ENCODE measurements at regions not wholly inside any gene's neighbourhood (a gene's known extent, or its start where the extent isn't known, plus 50 kb on each side); places are given as distances from the start of the nearest gene placed in this dataset.
"Not testable (repeated sequence)": the region's sequence is repeated elsewhere in the genome, so short reads cannot be mapped to it uniquely, and the experiment has no call there.

- no peak overlapping the region for H3K4me3 ChIP-seq (ENCODE audit: low read length)
- no peak for DNase-seq (ENCODE audit: low read depth)
- TF ChIP-seq, protein P1, sequence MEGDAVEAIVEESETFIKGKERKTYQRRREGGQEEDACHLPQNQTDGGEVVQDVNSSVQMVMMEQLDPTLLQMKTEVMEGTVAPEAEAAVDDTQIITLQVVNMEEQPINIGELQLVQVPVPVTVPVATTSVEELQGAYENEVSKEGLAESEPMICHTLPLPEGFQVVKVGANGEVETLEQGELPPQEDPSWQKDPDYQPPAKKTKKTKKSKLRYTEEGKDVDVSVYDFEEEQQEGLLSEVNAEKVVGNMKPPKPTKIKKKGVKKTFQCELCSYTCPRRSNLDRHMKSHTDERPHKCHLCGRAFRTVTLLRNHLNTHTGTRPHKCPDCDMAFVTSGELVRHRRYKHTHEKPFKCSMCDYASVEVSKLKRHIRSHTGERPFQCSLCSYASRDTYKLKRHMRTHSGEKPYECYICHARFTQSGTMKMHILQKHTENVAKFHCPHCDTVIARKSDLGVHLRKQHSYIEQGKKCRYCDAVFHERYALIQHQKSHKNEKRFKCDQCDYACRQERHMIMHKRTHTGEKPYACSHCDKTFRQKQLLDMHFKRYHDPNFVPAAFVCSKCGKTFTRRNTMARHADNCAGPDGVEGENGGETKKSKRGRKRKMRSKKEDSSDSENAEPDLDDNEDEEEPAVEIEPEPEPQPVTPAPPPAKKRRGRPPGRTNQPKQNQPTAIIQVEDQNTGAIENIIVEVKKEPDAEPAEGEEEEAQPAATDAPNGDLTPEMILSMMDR (IDR thresholded peaks at IDR 0.05; ENCODE audit: insufficient read depth, low read depth, low read length, missing control alignments) = no peak
Measured at GRCh38 chr9:124084087-124084486, 72.5 kb downstream of the LHX2 start.

DNA sequence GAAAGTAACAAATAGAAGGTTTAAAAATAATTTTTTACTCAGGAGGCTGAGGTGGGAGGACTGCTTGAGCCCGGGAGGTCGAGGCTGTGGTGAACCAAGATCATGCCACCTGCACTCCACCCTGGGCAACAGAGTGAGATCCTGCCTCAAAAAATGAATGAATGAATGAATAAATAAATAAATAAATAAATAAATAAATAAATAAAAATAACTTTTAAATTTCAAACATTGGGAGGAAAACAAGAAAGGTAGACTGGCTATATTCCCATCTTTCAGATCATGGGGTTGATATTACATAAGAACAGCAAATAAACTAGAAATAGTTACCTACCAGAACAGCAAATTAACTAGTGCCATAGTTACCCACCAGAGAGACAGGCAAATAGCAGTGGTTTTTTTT lies 75.7 kb downstream of the LHX2 start:
- TF ChIP-seq, protein P1 (IDR thresholded peaks at IDR 0.05; ENCODE audit: insufficient read depth, low read depth, low read length, missing control alignments) = no peak
- no peak overlapping the region for H3K4me3 ChIP-seq (ENCODE audit: low read length)
- DNase-seq (ENCODE audit: low read depth) = no peak

GRCh38 chr9:124088476-124088837 lies 76.9 kb downstream of the LHX2 start:
- no peak overlapping the region for H3K4me3 ChIP-seq (ENCODE audit: low read length)
- TF ChIP-seq, protein P1 (IDR thresholded peaks at IDR 0.05; ENCODE audit: insufficient read depth, low read depth, low read length, missing control alignments) = no peak
- no peak for DNase-seq (ENCODE audit: low read depth)

DNA sequence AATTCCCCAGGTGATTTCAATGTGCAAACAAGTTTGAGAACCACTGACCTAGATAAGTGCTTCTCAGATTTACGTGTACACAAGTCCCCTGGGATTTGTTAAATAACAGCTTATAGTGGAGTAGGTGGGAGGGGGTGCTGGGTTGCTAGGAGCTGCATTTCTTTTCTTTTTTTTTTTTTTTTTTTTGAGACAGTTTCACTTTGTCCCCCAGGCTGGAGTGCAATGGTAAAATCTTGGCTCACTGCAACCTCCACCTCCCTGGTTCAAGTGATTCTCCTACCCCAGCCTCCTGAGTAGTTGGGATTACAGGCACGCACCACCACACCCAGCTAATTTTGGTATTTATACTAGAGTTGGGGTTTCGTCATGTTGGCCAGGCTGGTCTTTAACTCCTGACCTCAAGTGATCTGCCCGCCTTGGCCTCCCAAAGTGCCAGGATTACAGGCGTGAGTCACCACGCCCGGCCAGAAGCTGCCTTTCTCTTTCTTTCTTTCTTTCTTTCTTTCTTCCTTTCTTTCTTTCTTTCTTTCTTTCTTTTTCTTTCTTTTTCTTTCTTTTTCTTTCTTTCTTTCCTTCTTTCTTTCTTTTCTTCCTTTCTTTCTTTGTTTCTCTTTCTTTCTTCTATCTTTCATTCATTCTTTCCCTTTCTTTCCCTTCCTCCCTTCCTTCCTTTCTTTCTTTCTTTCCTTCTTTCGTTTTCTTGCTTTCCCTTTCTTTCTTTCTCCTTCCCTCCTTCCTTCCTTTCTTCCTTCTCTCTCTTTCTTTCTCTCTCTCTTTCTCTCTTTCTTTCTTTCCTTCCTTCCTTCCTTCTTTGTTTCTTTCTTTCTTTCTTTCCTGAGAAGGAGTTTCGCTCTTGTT lies 78.3 kb downstream of the LHX2 start:
- not testable (repeated sequence) for DNase-seq (ENCODE audit: low read depth); H3K4me3 ChIP-seq (ENCODE audit: low read length)

GRCh38 chr9:124098141-124098905 lies 86.8 kb downstream of the LHX2 start:
- DNase-seq (ENCODE audit: low read depth) = peak; percentile 14
- TF ChIP-seq, protein P1 (IDR thresholded peaks at IDR 0.05; ENCODE audit: insufficient read depth, low read depth, low read length, missing control alignments) = no peak
- H3K4me3 ChIP-seq (ENCODE audit: low read length) = no peak overlapping the region

DNA sequence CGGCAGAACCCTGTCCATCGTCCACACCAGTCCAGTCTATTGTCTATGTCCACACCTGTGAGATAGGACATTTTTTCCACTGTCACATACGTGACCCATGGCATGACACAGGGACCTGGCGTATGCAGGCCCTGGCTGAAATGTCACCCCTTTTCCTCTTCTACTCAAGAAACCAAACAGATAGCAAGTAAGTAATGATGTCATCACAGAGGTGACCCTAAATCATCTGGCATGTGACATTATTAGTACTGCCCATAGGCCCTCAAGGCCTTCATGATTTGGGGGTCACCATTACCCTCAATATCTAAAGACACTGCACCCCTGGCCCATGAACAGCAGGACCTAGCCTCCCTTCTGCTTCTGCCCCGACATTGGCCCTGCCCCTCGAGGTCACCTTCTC lies 88.3 kb downstream of the LHX2 start:
- no peak for DNase-seq (ENCODE audit: low read depth)
- no peak overlapping the region for H3K4me3 ChIP-seq (ENCODE audit: low read length)
- TF ChIP-seq, protein P1 (IDR thresholded peaks at IDR 0.05; ENCODE audit: insufficient read depth, low read depth, low read length, missing control alignments) = no peak

GRCh38 chr9:124101215-124101968 lies 89.8 kb downstream of the LHX2 start:
- DNase-seq (ENCODE audit: low read depth) = no peak
- TF ChIP-seq, protein P1 (IDR thresholded peaks at IDR 0.05; ENCODE audit: insufficient read depth, low read depth, low read length, missing control alignments) = no peak
- H3K4me3 ChIP-seq (ENCODE audit: low read length) = no peak overlapping the region

Measured in epithelial cell of esophagus (primary cell).